ENCODE measurements at regions not wholly inside any gene's neighbourhood (a gene's known extent, or its start where the extent isn't known, plus 50 kb on each side); places are given as distances from the start of the nearest gene placed in this dataset.
"Not testable (repeated sequence)": the region's sequence is repeated elsewhere in the genome, so short reads cannot be mapped to it uniquely, and the experiment has no call there.

GRCh38 chr3:67947808-67948508 is 293.5 kb upstream of the SUCLG2 start:
- peak; percentile 2 for DNase-seq (ENCODE audit: low spot score)

- DNase-seq (ENCODE audit: low spot score): peak; percentile 23
Measured at GRCh38 chr3:67946436-67946835, 292.0 kb upstream of the SUCLG2 start.

GRCh38 chr3:67943546-67943945 is 289.1 kb upstream of the SUCLG2 start:
- no peak for DNase-seq (ENCODE audit: low spot score)

GRCh38 chr3:67941433-67942030 is 287.1 kb upstream of the SUCLG2 start:
- no peak for DNase-seq (ENCODE audit: low spot score)

- no peak for DNase-seq (ENCODE audit: low spot score)
Measured at GRCh38 chr3:67940210-67940952, 286.0 kb upstream of the SUCLG2 start.

- DNase-seq (ENCODE audit: low spot score): no peak
Measured at GRCh38 chr3:67937498-67938118, 283.2 kb upstream of the SUCLG2 start.

- not testable (repeated sequence) for DNase-seq (ENCODE audit: low spot score)
Measured at GRCh38 chr3:67930394-67930793, 276.0 kb upstream of the SUCLG2 start.

- DNase-seq (ENCODE audit: low spot score): no peak
Measured at GRCh38 chr3:67923796-67924195, 269.4 kb upstream of the SUCLG2 start.

- no peak for DNase-seq (ENCODE audit: low spot score)
Measured at GRCh38 chr3:67920969-67921368, 266.6 kb upstream of the SUCLG2 start.

GRCh38 chr3:67920311-67920710 is 265.9 kb upstream of the SUCLG2 start:
- DNase-seq (ENCODE audit: low spot score): no peak

GRCh38 chr3:67916353-67916752 is 261.9 kb upstream of the SUCLG2 start:
- DNase-seq (ENCODE audit: low spot score): no peak

GRCh38 chr3:67907735-67908134 is 253.3 kb upstream of the SUCLG2 start:
- no peak for DNase-seq (ENCODE audit: low spot score)

- DNase-seq (ENCODE audit: low spot score): no peak
Measured at GRCh38 chr3:67906261-67906660, 251.8 kb upstream of the SUCLG2 start.

GRCh38 chr3:67901681-67902080 is 247.3 kb upstream of the SUCLG2 start:
- DNase-seq (ENCODE audit: low spot score): no peak

- no peak for DNase-seq (ENCODE audit: low spot score)
Measured at GRCh38 chr3:67898916-67899315, 244.5 kb upstream of the SUCLG2 start.

GRCh38 chr3:67897351-67898336 is 243.2 kb upstream of the SUCLG2 start:
- no peak for DNase-seq (ENCODE audit: low spot score)

GRCh38 chr3:67896130-67896529 is 241.7 kb upstream of the SUCLG2 start:
- DNase-seq (ENCODE audit: low spot score): no peak

GRCh38 chr3:67894510-67894909 is 240.1 kb upstream of the SUCLG2 start:
- no peak for DNase-seq (ENCODE audit: low spot score)

GRCh38 chr3:67884345-67884744 is 229.9 kb upstream of the SUCLG2 start:
- no peak for DNase-seq (ENCODE audit: low spot score)

- DNase-seq (ENCODE audit: low spot score): no peak
Measured at GRCh38 chr3:67883766-67884165, 229.4 kb upstream of the SUCLG2 start.

GRCh38 chr3:67882981-67883380 is 228.6 kb upstream of the SUCLG2 start:
- no peak for DNase-seq (ENCODE audit: low spot score)

GRCh38 chr3:67876261-67876660 is 221.8 kb upstream of the SUCLG2 start:
- no peak for DNase-seq (ENCODE audit: low spot score)
